OCI-M1 (cell line): ENCODE measurements at regions not wholly inside any gene's neighbourhood (a gene's known extent, or its start where the extent isn't known, plus 50 kb on each side); places are given as distances from the start of the nearest gene placed in this dataset.
"Not testable (repeated sequence)": the region's sequence is repeated elsewhere in the genome, so short reads cannot be mapped to it uniquely, and the experiment has no call there.

ENCODE experiments used
- DNase-seq: peaks from one replicate; lab custom pipeline; 2025; lab: John Stamatoyannopoulos, UW

- no peak for DNase-seq
These were observed 182.3 kb downstream of the C9orf152 start for GRCh38 chr9:110025551-110026170.

- DNase-seq: no peak
These were observed 180.3 kb downstream of the C9orf152 start for GRCh38 chr9:110027671-110028081.

DNA sequence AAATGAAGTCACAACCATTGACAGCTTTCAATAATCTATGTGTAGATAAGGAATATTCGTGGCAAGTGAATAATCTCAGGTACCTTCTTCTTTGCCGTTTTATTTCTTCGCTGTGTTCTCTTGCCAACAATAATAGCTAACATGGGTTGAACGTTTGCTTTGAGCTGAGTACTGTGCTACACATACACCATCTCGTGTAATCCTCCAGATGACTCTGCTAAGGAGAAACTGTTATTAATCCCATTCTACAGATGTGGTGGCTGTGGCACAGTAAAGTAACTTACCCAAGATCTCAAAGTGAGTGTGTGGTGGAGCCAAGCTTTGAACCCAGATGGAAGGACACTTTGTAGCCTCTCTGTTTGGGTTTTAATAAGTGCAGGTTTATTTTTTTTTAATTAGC, 179.7 kb downstream of the C9orf152 start:
- no peak for DNase-seq

GRCh38 chr9:110028676-110029075, 179.3 kb downstream of the C9orf152 start:
- DNase-seq: no peak

- DNase-seq: peak; percentile 73
These were observed 178.5 kb downstream of the C9orf152 start for GRCh38 chr9:110029429-110029955.

DNA sequence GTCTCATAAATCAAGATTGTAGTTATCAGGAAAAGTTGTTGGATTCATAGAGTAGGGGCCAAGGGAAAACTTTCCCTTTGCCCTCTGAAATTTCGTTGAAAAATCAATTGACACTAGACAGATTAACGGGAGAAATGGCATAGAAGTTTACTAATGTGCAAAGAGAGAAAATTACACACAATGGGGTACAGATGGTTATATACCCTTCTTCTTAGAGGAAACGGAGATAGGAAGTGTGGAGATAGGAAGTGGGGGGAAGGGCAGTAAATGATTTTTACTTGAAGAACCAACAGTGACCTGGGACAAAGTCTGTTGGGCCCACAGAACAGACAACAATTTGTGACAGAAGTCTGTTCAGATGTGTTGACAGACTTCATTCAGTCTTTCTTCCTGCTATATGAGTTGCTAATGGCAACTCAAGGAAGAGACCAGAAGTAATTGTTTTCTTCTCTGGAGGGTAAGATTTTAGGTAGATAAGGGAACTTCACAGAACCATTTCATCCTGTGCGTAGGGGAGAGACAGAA, 177.9 kb downstream of the C9orf152 start:
- DNase-seq: no peak

- no peak for DNase-seq
These were observed 177.3 kb downstream of the C9orf152 start for GRCh38 chr9:110030632-110031031.

DNA sequence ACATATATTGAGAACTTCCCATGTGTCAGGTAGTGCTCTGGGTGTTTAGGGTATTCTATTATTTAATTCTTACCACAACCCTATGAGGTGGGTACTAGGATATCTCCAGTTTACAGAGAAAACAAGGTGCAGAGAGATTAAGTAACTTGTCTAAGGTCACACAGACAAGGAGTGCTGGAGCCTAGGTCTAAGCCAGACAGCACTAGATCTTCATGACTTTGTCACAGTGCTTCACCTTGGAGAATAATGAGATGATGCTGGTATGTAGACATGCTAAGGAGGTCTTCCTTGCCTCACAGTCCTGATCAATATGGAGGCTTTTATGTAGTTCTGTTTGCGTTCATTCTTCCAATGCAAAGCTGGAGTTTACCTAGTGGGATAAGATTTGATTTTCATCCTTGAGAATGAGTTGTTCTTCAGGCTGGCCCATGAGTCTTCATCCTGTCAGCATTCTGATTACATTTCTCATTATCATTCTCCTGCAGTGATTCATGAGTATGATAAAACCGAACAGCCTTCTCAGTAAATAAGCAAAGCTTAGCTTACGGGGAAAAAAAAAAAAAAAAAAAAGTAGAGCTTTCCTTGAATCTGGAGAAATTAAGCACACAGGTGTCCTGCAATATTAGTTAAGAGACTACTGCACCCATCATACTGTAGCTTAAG, 176.3 kb downstream of the C9orf152 start:
- no peak for DNase-seq

GRCh38 chr9:110032532-110032931, 175.4 kb downstream of the C9orf152 start:
- DNase-seq: not testable (repeated sequence)

- DNase-seq: no peak
These were observed 174.1 kb downstream of the C9orf152 start for GRCh38 chr9:110033869-110034268.

DNA sequence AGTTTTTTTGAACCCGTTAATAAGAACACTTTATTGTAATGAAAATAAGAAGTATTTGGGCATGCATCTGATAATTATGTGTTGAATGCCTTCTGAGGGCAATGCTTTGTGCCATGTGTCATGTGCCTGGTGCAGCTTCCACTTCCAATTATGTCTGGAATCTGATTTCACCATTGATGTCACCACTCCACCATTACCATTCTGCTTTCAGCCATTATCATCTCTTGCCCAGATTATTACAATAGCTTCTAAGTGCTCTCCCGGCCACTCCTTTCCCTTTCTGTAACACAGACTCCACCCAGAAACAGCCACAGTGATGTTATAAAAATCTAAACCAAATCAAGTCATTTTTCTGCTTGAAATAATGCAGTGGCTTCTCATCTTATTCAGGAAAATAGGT, 171.7 kb downstream of the C9orf152 start:
- no peak for DNase-seq

DNA sequence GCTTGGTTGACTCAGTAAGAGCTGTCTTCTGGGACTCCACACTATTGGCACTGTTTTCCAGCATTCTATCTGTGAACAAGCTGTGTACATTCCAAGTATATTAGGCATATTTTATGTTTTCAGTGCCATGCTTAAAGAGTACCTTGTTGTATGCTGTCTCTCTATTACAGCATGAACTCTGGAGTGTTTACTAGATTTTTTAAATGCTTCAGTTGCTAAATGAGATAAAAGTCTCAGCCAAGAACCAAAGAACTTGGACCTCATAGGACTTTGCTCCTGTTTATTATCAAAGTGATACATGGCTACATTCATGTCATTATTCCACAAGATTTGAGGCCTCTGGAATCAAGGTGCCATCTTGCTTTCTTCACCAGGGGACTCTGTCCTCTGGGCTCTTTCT, 167.2 kb downstream of the C9orf152 start:
- no peak for DNase-seq

DNA sequence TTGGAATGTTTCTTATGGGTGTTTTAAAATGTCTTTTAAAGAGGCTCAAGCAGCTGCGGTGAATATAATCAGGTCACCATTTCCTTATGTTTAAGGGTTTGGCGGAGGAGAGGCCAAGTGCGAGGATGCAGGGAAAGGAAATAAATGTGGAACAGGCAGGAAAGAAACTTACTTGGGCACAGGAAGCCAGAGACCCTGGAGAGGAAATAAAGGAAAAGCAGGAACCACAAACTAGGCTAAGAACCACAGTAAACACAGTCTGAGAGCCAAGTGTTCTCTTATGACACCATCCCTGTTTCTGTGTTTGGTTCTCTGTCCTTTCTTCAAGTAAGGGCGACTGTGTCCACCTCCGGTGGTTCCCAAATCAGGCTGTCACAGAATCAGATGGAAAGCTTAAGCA, 166.5 kb downstream of the C9orf152 start:
- DNase-seq: no peak

DNA sequence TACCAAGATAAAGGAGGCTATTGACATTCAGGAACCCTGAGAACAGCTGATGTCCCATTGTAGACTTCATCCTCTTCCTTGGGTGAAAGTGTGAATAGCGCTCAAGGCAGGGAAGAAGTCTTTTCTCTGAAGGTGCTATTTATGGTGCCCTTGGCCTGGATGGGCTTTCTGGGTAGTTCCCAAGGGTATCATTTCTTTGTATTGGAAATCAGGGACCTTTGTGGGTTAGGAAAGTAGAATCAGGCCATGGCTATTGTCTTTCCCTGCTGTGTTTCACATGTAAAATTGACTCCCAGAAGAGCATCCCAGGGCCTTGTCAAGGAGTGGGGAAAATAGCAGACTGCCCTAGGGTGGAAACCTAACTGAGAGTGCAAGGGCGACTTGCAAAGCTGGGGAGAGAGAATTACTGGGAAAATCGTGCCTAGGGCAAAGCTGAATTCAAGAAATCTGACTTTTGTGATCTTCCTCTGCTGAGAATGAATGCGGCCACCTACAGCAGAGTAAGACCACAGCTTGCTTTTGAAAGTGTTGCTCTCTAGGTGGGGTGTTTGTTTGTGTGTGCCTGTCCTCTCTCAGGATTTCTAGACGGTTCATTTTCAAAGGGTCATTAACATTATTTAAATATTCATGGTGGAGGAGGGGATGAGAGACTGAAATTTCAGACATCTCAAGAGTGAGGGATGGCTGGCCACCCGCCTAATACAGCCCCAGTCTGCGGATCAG, 160.6 kb downstream of the C9orf152 start:
- DNase-seq: no peak

GRCh38 chr9:110047955-110048402, 160.0 kb downstream of the C9orf152 start:
- DNase-seq: no peak

- DNase-seq: peak; percentile 85
These were observed 159.5 kb downstream of the C9orf152 start for GRCh38 chr9:110048403-110048975.

DNA sequence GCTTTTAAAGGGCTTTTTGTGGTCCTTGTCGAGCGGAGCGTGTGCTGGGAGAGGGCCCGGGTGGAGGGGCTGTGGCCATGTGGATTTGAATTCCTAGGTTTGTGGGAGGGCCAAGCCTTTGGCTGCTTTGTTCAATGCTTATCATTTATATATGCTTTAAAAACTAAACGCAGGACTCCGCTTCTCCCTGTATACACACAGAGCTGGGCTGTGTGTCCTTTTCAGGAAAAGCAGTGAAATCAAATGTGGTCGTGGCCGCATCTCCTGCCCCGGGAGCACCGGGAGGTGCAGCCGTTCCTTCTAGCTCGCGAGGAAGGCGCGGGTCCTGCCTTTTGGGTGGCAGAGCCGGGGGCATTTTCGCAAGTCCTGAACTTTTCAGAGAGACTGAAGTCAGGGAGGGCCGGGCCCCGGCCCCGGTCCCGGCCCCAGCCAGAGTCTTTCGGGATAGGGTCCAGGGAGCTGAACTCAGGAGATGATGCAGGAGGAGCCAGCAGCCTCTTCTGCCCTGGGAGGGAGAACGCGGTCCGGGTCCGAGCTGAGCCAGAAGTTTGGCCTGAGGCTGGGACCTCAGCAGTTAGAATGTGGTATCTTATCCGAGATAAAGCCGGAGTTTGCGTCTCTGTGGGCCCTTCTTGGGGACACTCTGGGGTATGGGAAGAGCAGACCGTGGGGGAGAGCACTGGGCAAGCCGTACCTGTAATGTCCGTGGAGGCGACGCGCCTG, 158.8 kb downstream of the C9orf152 start:
- DNase-seq: peak; percentile 60

DNA sequence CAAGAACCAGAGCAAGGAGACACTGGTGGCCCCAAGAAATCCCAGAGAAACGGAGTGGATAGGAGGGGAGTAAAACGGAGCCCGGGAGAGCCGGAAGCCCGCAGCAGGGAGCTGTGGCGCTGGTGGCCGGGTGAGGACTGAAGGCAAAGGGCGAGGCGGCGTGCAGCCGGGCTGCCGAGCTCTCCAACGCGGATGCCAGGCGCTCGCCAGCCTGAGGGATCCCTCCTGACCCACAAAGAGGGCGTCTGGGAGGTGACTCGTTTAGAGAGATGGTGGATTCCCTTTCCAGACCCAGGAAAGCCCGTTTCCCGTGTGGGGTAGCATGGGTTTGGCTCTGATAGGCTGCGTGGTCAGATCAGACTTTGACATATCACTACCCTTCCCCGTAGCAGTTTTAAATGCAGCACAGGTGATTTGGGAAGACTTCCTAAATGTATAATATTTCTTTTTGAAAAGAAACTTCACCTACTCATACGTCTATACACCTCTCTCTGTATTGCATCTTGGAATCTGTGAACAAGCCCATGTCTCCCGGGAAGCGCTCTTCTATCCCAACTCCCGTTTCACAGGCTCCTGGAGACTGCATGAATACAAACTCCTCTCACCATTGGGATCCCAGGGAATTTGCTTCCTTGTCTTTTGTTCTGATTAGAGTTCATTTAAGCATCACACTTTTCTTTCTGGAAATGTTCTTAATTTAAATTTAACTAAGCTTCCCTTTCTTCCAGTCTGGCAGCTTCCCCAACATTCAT, 158.1 kb downstream of the C9orf152 start:
- DNase-seq: peak; percentile 60

DNA sequence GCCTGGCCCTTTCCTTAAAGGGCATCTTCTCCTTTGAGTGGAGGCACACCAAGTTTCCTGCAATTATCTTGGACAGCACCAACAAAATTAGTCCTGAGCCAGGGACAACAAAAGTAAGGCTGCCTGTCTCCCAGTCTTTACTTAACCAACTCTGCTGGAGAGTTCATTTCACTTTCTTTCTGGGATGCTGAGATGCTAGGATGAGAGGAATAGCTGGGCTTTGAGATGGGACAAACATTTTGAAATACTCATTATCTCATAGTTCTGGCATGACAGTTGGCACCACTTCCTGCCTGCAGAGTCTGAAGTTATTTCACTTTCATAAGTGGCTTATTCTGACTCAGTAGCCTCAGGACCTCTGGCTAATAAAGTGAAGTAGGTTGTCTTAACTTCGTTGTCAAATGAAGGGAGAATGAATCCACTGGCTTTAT, 157.0 kb downstream of the C9orf152 start:
- peak; percentile 59 for DNase-seq

- no peak for DNase-seq
These were observed 151.9 kb downstream of the C9orf152 start for GRCh38 chr9:110056062-110056461.
